A549 (cell line): ENCODE measurements at regions not wholly inside any gene's neighbourhood (a gene's known extent, or its start where the extent isn't known, plus 50 kb on each side); places are given as distances from the start of the nearest gene placed in this dataset.

Experiments used
- ATAC-seq, 2 experiments: fragments of 200-7000 bp in 1 of 2; fragments of >200 bp in 1 of 2; cut with Nextera tagmentation in 1 of 2; cut with Tn5 transposase in 1 of 2; 3 replicates each; pipeline versions ENCODE4 v1.8.0 to v1.9.1; 2018 to 2020; ENCODE audit warnings: mild to moderate bottlenecking in 1 of 2, moderate library complexity in 1 of 2
- CTCF ChIA-PET: fragments of 300-600 bp; sonication (Branson Sonifier 250); formaldehyde crosslinking; extraction: SDS; loops from one replicate; lab custom pipeline; 2021; ENCODE audit warnings: antibody characterized with exemption, inconsistent platforms; lab: Yijun Ruan, JAX
- POLR2A ChIA-PET: fragments of 350-600 bp; formaldehyde crosslinking; extraction: SDS; loops from one replicate; lab custom pipeline; 2021; ENCODE audit warnings: antibody characterized with exemption, inconsistent platforms; lab: Yijun Ruan, JAX
- DNase-seq, 2 experiments: peaks; one replicate each; pipeline versions ENCODE4 v3.0.0 to v3.0.0-alpha.2; 2011 to 2016; ENCODE audit warnings: low read depth in 1 of 2, low spot score in 1 of 2
- FAIRE-seq: peaks from 2 replicates; lab custom pipeline; 2011; peaks lifted over from hg19 to GRCh38; lab: Jason Lieb, UNC
- H3K27ac ChIP-seq, 2 experiments: fragments of >200 bp; sonication (Bioruptor Twin); formaldehyde crosslinking; 3 replicates each; pipeline ENCODE4 v1.5.1; 2016 to 2017
- H3K4me1 ChIP-seq: fragments of >200 bp; sonication (Bioruptor Twin); formaldehyde crosslinking; 3 replicates; pipeline ENCODE4 v1.6.1; 2016
- H3K4me2 ChIP-seq: fragments of >200 bp; sonication (Bioruptor Twin); formaldehyde crosslinking; 3 replicates; pipeline ENCODE4 v1.6.1; 2016
- H3K4me3 ChIP-seq: fragments of >200 bp; sonication (Bioruptor Twin); formaldehyde crosslinking; 3 replicates; pipeline ENCODE4 v1.5.1; 2016
- H3K9me3 ChIP-seq: fragments of >200 bp; sonication (Bioruptor Twin); formaldehyde crosslinking; 3 replicates; pipeline ENCODE4 v1.6.1; 2016
- BCL3 ChIP-seq: fragments of >200 bp; sonication (Bioruptor Twin); formaldehyde crosslinking; IDR thresholded peaks from 3 replicates; pipeline ENCODE4 v1.6.1; 2016
- CBX2 ChIP-seq: fragments of 200-600 bp; sonication (generic); IDR thresholded peaks from 2 replicates; pipeline ENCODE4 v1.6.1; 2016; ENCODE audit warnings: low read depth, mild to moderate bottlenecking, borderline replicate concordance
- CEBPB ChIP-seq, 2 experiments: fragments of >200 bp in 1 of 2; sonication (Bioruptor Twin) in 1 of 2; formaldehyde crosslinking in 1 of 2; IDR thresholded peaks; 2 replicates each; pipeline ENCODE4 v1.6.1; 2012 to 2016
- CHD4 ChIP-seq: fragments of 200-600 bp; sonication (generic); IDR thresholded peaks from 2 replicates; pipeline ENCODE4 v1.6.1; 2016; ENCODE audit warnings: antibody characterized with exemption, mild to moderate bottlenecking, borderline replicate concordance
- CTCF ChIP-seq: fragments of >200 bp; sonication (Bioruptor Twin); formaldehyde crosslinking; IDR thresholded peaks from 3 replicates; pipeline ENCODE4 v1.5.1; 2016
- EHF ChIP-seq: fragments of 250-450 bp; sonication (Bioruptor Pico); IDR thresholded peaks from 2 replicates; pipeline ENCODE4 v1.5.0; 2020; ENCODE audit warnings: mild to moderate bottlenecking
- ESRRA ChIP-seq: fragments of 150-350 bp; IDR thresholded peaks from 2 replicates; pipeline ENCODE4 v1.6.1; 2014; ENCODE audit warnings: mild to moderate bottlenecking, low read length, borderline replicate concordance
- FOSL2 ChIP-seq, 2 experiments: fragments of 450-650 bp in 1 of 2; fragments of >200 bp in 1 of 2; sonication (Bioruptor Twin) in 1 of 2; formaldehyde crosslinking; IDR thresholded peaks; 2 replicates each; pipeline versions ENCODE4 v1.5.0 to v1.6.1; 2016 to 2020; ENCODE audit warnings: mild to moderate bottlenecking in 1 of 2, moderate library complexity in 1 of 2
- GATA3 ChIP-seq: IDR thresholded peaks from 2 replicates; pipeline ENCODE4 v1.6.1; 2012; ENCODE audit warnings: borderline replicate concordance
- HDAC2 ChIP-seq: fragments of 200-600 bp; sonication (generic); IDR thresholded peaks from 2 replicates; pipeline ENCODE4 v1.6.1; 2016
- HOXB13 ChIP-seq: fragments of 250-450 bp; sonication (Bioruptor Pico); IDR thresholded peaks from 2 replicates; pipeline ENCODE4 v1.5.0; 2020; ENCODE audit warnings: low read depth, mild to moderate bottlenecking, moderate library complexity
- HOXB5 ChIP-seq: fragments of 250-450 bp; sonication (Bioruptor Pico); IDR thresholded peaks from 2 replicates; pipeline ENCODE4 v1.5.0; 2020; ENCODE audit warnings: mild to moderate bottlenecking, moderate library complexity
- MAFK ChIP-seq: fragments of 450-650 bp; IDR thresholded peaks from 2 replicates; pipeline ENCODE4 v1.6.1; 2014; ENCODE audit not compliant: partially characterized antibody
- NPAS2 ChIP-seq: fragments of 250-450 bp; sonication (Bioruptor Pico); IDR thresholded peaks from 2 replicates; pipeline ENCODE4 v1.8.0; 2022; ENCODE audit warnings: mild to moderate bottlenecking, moderate library complexity, borderline replicate concordance
- PBX3 ChIP-seq: IDR thresholded peaks from 2 replicates; pipeline ENCODE4 v1.6.1; 2012
- RAD21 ChIP-seq, 2 experiments: fragments of >200 bp in 1 of 2; sonication (Bioruptor Twin) in 1 of 2; formaldehyde crosslinking in 1 of 2; IDR thresholded peaks in 1 of 2; conservative IDR thresholded peaks in 1 of 2; 2 replicates in 1 of 2; 3 replicates in 1 of 2; pipeline ENCODE4 v1.6.1; 2012 to 2018; ENCODE audit warnings: inconsistent platforms in 1 of 2
- RARB ChIP-seq: fragments of 250-450 bp; sonication (Bioruptor Pico); IDR thresholded peaks from 2 replicates; pipeline ENCODE4 v1.8.0; 2021; ENCODE audit warnings: mild to moderate bottlenecking, moderate library complexity
- RCOR1 ChIP-seq: fragments of 150-350 bp; IDR thresholded peaks from 2 replicates; pipeline ENCODE4 v1.6.1; 2014; ENCODE audit warnings: antibody characterized with exemption, low read length, low read depth
- ZNF302 ChIP-seq: fragments of 250-450 bp; sonication (Bioruptor Pico); IDR thresholded peaks from 2 replicates; pipeline ENCODE4 v1.9.0; 2021; ENCODE audit warnings: inconsistent platforms, mild to moderate bottlenecking, moderate library complexity
- WGBS: methylation state at CpG from one replicate; pipeline ENCODE4 v1.1.6; 2017; ENCODE audit errors: missing lambda C conversion rate; 5-methylcytosine and 5-hydroxymethylcytosine counted together

DNA sequence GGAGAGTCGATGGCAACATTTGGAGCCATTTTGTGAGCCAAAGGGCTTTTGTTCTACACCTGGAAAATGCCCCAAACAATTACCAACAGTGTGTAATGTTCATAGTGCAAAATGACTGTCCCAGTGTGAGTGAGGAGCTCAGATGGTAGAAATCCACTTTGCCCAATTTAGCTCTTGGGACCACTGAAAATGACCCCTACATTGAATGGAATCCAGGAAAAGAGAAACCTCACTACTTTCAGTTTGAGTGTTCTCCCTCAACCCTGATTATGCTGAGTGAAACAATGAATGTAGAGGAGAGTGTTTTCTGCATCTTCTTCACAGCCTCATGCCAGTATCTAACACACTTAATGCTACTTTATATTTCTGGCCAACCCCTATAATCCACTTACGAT is 84.9 kb upstream of the NRN1 start:
- DNase-seq: no peak
- no peak overlapping the region for H3K27ac ChIP-seq
- H3K9me3 ChIP-seq: no peaks in the 10 kb centered on the region
- WGBS: 43% methylated on average over 2 of the region's 2 CpGs
- H3K4me2 ChIP-seq: no peak overlapping the region
- no peak overlapping the region for H3K4me3 ChIP-seq
- ATAC-seq: no peak
- CTCF ChIA-PET: no interaction called here
- POLR2A ChIA-PET: no interaction called here
- TF ChIP-seq RARB (CRISPR knock-in tag): no peak
- no peaks in the 10 kb centered on the region for H3K4me1 ChIP-seq
- FAIRE-seq: no peak

DNA sequence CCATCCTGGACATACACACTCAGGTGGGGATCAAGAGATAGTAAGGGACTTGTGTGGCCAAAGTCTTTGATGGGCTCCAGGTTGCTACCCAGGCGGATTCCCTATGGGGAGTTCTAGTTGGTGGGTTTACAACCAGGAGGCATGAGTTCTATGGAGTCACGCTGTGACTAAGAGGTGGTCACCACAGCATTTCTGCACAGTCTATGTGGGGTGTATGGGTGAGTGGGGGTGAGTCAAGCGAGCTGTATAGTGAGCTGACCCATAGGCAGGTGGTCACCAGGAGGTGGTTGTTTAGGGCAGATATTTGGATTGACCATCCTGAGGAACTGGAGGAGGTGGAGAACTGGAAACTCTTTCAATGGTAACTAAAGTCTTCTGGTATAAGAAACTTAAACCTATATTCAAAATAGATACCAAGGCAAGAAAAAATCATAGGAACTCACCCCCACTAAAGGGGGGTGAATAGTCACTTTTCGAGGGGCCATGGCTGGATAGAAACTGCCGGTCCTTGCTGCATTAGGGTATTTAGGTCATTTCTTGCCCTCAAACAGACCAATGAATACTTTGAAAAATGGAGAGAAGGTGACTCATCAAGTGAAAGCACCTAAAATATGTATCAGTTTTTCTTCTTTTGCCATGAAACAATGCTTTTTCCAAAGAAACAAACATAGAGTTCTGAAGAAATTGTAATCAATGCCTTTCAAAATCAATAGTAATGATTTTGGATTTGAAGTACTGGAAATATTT is 84.3 kb upstream of the NRN1 start:
- WGBS: 2% methylated on average over 5 of the region's 5 CpGs

DNA sequence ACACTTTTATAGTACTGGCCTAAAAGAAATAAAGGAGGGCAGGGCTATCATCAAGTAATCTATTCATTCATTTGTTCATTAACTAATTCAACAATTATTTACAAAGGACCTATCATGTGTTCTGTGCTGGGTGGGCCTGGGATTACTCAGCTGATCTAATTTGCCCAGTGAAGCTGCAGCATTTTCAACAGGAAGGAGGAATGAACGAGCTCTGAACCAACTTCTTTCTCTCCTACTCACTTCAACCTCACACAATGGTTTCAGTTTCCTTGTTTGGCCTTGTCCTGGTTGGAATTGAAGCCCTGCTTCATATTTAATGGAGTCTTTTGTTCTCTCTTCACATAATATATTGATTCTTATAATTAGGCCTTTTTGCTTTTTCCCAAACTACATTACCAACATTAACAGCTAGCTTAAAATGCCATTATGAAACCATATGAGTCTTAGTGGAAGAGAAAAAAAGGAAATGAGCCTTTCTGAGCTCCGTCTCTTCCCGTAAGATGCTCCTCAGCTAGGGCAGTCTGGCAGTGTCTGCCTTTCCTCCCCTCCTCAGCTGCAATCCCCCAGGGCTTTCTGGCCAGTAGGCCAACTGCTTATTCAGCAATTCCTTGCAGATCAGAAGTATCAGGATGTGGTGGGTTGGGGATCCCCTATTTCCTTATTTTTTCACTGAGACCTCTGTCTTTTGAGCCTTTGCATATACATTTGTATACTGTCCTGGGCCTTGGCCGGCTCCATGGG is 79.4 kb upstream of the NRN1 start:
- no peaks in the 10 kb centered on the region for H3K4me1 ChIP-seq
- 7% methylated on average over 3 of the region's 4 CpGs for WGBS
- H3K9me3 ChIP-seq: no peaks in the 10 kb centered on the region
- FAIRE-seq (no peak), ATAC-seq (no peak), DNase-seq (no peak)
- CTCF ChIA-PET: no interaction called here
- H3K27ac ChIP-seq: no peak overlapping the region
- TF ChIP-seq MAFK (no peak), NPAS2 (no peak), PBX3 (no peak), HOXB5 (CRISPR knock-in tag) (no peak), HOXB13 (CRISPR knock-in tag) (no peak)
- no peak overlapping the region for H3K4me2 ChIP-seq
- POLR2A ChIA-PET: no interaction called here
- no peak overlapping the region for H3K4me3 ChIP-seq

More for the DNA sequence above, 84.3 kb upstream of the NRN1 start:
- DNase-seq (no peak), ATAC-seq (no peak), FAIRE-seq (no peak)
- no peaks in the 10 kb centered on the region for H3K9me3 ChIP-seq
- ChIA-PET POLR2A (no interaction called here), CTCF (no interaction called here)
- no peaks in the 10 kb centered on the region for H3K4me1 ChIP-seq
- no peak overlapping the region for H3K4me2 ChIP-seq
- H3K27ac ChIP-seq: no peak overlapping the region
- H3K4me3 ChIP-seq: no peak overlapping the region
- TF ChIP-seq CBX2: no peak
- TF ChIP-seq FOSL2 (IDR thresholded peaks at IDR 0.05): no peak
- TF ChIP-seq FOSL2 (CRISPR knock-in tag; IDR thresholded peaks at IDR 0.05): no peak
- TF ChIP-seq GATA3: no peak
- no peak for TF ChIP-seq ESRRA
- no peak for TF ChIP-seq EHF
- TF ChIP-seq HOXB5 (CRISPR knock-in tag): no peak
- TF ChIP-seq RCOR1: no peak
- TF ChIP-seq CHD4: no peak
- TF ChIP-seq NPAS2: no peak
- no peak for TF ChIP-seq RAD21 (conservative IDR thresholded peaks at IDR 0.05 in 1 of 2, IDR thresholded peaks at IDR 0.05 in 1 of 2)
- no peak for TF ChIP-seq CEBPB (IDR thresholded peaks at IDR 0.05)
- TF ChIP-seq PBX3: no peak

DNA sequence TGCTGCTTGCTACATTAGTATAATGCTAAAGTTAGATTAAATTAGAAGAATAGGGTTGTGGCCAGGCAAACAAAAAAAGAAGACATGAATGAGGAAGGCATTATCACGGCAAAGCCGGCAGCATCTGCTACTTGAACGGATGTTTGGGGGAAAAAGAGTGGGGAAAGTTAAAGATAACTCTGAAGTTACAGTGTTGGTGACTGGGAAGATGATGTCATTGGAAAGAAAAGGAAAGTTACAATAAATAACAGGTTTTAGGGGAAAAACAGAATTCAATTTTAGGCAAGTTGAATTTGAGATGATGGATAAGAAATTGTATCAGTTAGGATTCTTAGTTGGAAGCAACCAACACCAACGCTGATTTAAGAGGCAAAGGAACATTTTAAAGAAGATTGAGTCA is 74.2 kb upstream of the NRN1 start:
- FAIRE-seq: no peak
- H3K27ac ChIP-seq: no peak overlapping the region
- no peak overlapping the region for H3K4me3 ChIP-seq
- H3K9me3 ChIP-seq: no peaks in the 10 kb centered on the region
- 5% methylated on average over 4 of the region's 4 CpGs for WGBS
- ATAC-seq: no peak
- TF ChIP-seq BCL3: no peak
- no peak for TF ChIP-seq CTCF
- no peak for TF ChIP-seq ZNF302 (CRISPR knock-in tag)
- no peak for TF ChIP-seq HDAC2
- POLR2A ChIA-PET: no interaction called here
- H3K4me2 ChIP-seq: no peak overlapping the region
- no peak for DNase-seq
- no peaks in the 10 kb centered on the region for H3K4me1 ChIP-seq
- CTCF ChIA-PET: no interaction called here
